Endothelial cell of umbilical vein (primary cell): ENCODE measurements at regions not wholly inside any gene's neighbourhood (a gene's known extent, or its start where the extent isn't known, plus 50 kb on each side); places are given as distances from the start of the nearest gene placed in this dataset.

Experiments used
- BruUV-seq: library from RNA; stranded (reverse); fragments of 400-500 nt; replicated peaks from 2 replicates; lab custom pipeline; 2021; lab: Mats Ljungman, UMichigan
- CTCF ChIA-PET: fragments of 300-600, 350-600 bp; sonication (Branson Sonifier 250); formaldehyde crosslinking; loops from one replicate; lab custom pipeline; 2021; ENCODE audit warnings: antibody characterized with exemption, inconsistent platforms; lab: Charles Lee
- POLR2A ChIA-PET: fragments of 300-600, 350-600 bp; sonication (Branson Sonifier 250); formaldehyde crosslinking; loops from one replicate; lab custom pipeline; 2021; ENCODE audit warnings: antibody characterized with exemption, inconsistent platforms; lab: Charles Lee
- DNase-seq: peaks from one replicate; pipeline ENCODE4 v3.0.0-alpha.2; 2011; ENCODE audit warnings: low read depth, low spot score
- FAIRE-seq: peaks from 2 replicates; lab custom pipeline; 2011; peaks lifted over from hg19 to GRCh38; lab: Jason Lieb, UNC
- H2AFZ ChIP-seq: 2 replicates; pipeline ENCODE4 v1.6.0; 2012; ENCODE audit warnings: low read depth, low read length, control low read depth, inconsistent platforms
- H3K27ac ChIP-seq: 2 replicates; pipeline ENCODE4 v1.5.1; 2011; ENCODE audit warnings: low read depth, mild to moderate bottlenecking, control low read depth, low read length, moderate library complexity; ENCODE audit not compliant: insufficient read depth
- H3K27me3 ChIP-seq, 2 experiments: 2 replicates each; pipeline versions ENCODE4 v1.6.0 to v1.6.1; 2011; ENCODE audit warnings: low read length in 2 of 2, mixed read lengths in 1 of 2; ENCODE audit not compliant: control insufficient read depth in 2 of 2, insufficient read depth in 2 of 2
- H3K36me3 ChIP-seq, 2 experiments: 2 replicates in 1 of 2; 3 replicates in 1 of 2; pipeline ENCODE4 v1.5.1; 2011; ENCODE audit warnings: low read length in 2 of 2, mild to moderate bottlenecking in 1 of 2, moderate library complexity in 1 of 2; ENCODE audit not compliant: control insufficient read depth in 2 of 2, insufficient read depth in 2 of 2; ENCODE audit errors: extremely low read depth in 1 of 2
- H3K4me1 ChIP-seq: 3 replicates; pipeline ENCODE4 v1.5.1; 2011; ENCODE audit warnings: mild to moderate bottlenecking, low read length; ENCODE audit not compliant: control insufficient read depth, insufficient read depth; ENCODE audit errors: extremely low read depth
- H3K4me2 ChIP-seq: 2 replicates; pipeline ENCODE4 v1.6.1; 2011; ENCODE audit warnings: low read length, control low read depth, mixed read lengths; ENCODE audit not compliant: insufficient read depth
- H3K4me3 ChIP-seq, 3 experiments: fragments of 200-600 bp in 1 of 3; sonication (generic), shearing (Covaris generic) in 1 of 3; replicated peaks in 1 of 3; 2 replicates each; pipeline ENCODE4 v1.5.1; 2011 to 2016; ENCODE audit warnings: control low read depth in 3 of 3, low read length in 3 of 3, mild to moderate bottlenecking in 2 of 3, inconsistent platforms in 1 of 3, low read depth in 1 of 3, moderate library complexity in 1 of 3; ENCODE audit not compliant: insufficient read depth in 1 of 3
- H3K79me2 ChIP-seq: 2 replicates; pipeline ENCODE4 v1.6.0; 2012; ENCODE audit warnings: low read length, inconsistent platforms; ENCODE audit not compliant: control insufficient read depth, insufficient read depth
- H3K9ac ChIP-seq: replicated peaks from 2 replicates; pipeline ENCODE3; 2011; ENCODE audit warnings: low read length, control low read depth; ENCODE audit not compliant: insufficient read depth; ENCODE audit errors: extremely low read depth
- H3K9me1 ChIP-seq: replicated peaks from 3 replicates; pipeline ENCODE4 v1.6.0; 2011; ENCODE audit warnings: mild to moderate bottlenecking, low read length; ENCODE audit not compliant: control insufficient read depth, insufficient read depth; ENCODE audit errors: extremely low read depth
- H3K9me3 ChIP-seq: replicated peaks from 2 replicates; pipeline ENCODE4 v1.5.1; 2012; ENCODE audit warnings: low read length, inconsistent platforms; ENCODE audit not compliant: control insufficient read depth, insufficient read depth
- H4K20me1 ChIP-seq: replicated peaks from 2 replicates; pipeline ENCODE3; 2011; ENCODE audit warnings: mild to moderate bottlenecking, low read length; ENCODE audit not compliant: control insufficient read depth, insufficient read depth; ENCODE audit errors: extremely low read depth
- CTCF ChIP-seq, 2 donors: IDR thresholded peaks; 1 replicate in 1 of 2; 2 replicates in 1 of 2; pipeline ENCODE4 v1.5.1; 2011; ENCODE audit warnings: low read length in 2 of 2, mild to moderate bottlenecking in 2 of 2, moderate library complexity in 2 of 2, control low read depth in 1 of 2, inconsistent platforms in 1 of 2, low read depth in 1 of 2; ENCODE audit not compliant: insufficient read depth in 1 of 2; ENCODE audit errors: extremely low read depth in 1 of 2
- FOS ChIP-seq: IDR thresholded peaks from 2 replicates; pipeline ENCODE4 v1.6.1; 2011; ENCODE audit warnings: mild to moderate bottlenecking, low read length, moderate library complexity, borderline replicate concordance; ENCODE audit not compliant: insufficient read depth
- GATA2 ChIP-seq: IDR thresholded peaks from 2 replicates; pipeline ENCODE4 v1.7.0; 2011; ENCODE audit warnings: low read depth, mild to moderate bottlenecking, moderate library complexity, mixed read lengths, low read length; ENCODE audit not compliant: insufficient read length, insufficient read depth
- MAX ChIP-seq: IDR thresholded peaks from 2 replicates; pipeline ENCODE4 v1.6.1; 2011; ENCODE audit not compliant: insufficient read depth, insufficient read length
- MYC ChIP-seq: IDR thresholded peaks from one replicate; pipeline ENCODE4 v1.6.1; 2011; ENCODE audit warnings: mild to moderate bottlenecking, low read depth, low read length
- POLR2A ChIP-seq: IDR thresholded peaks from 2 replicates; pipeline ENCODE4 v1.6.1; 2012; ENCODE audit warnings: low read depth, mild to moderate bottlenecking, control low read depth, low read length
- POLR2AphosphoS5 ChIP-seq: IDR thresholded peaks from 2 replicates; pipeline ENCODE4 v1.6.1; 2012; ENCODE audit warnings: low read depth, mild to moderate bottlenecking, control low read depth, low read length, moderate library complexity; ENCODE audit not compliant: insufficient read depth
- dilution Hi-C: fragments of 300-500 bp; cut with MboI; formaldehyde crosslinking; loops from one replicate; pipeline ENCODE4 v1.15.0; 2019; ENCODE audit warnings: low sequenced_read_pairs; ENCODE audit not compliant: extremely low pct_ligation_motif_present
- intact Hi-C: fragments of 100-400 bp; cut with micrococcal nuclease; formaldehyde crosslinking; loops from one replicate; pipeline ENCODE4 v1.10.0; 2022

- CTCF ChIA-PET: interaction anchor here (0.8 to 1.4 kb wide), 3 partner anchors 12 to 16 kb away, joined by 3 to 4 read pairs (median 3); no protein-coding TSS in a partner anchor
- intact Hi-C loops (no loop called here), dilution Hi-C loops (no loop called here)
- TF ChIP-seq GATA2 (no peak), POLR2A (no peak), POLR2AphosphoS5 (no peak), FOS (no peak), MYC (no peak), MAX (no peak), CTCF (IDR thresholded peaks at IDR 0.05; ENCODE audit: extremely low read depth in 1 of 2, insufficient read depth in 1 of 2, low read depth in 1 of 2, low read length in 2 of 2) (no peak)
- Histone ChIP-seq H3K27me3 (peaks cover 9 to 21% of the 10 kb centered on the region in 2 experiments), H3K9ac (no peak overlapping the region), H3K4me1 (no peaks in the 10 kb centered on the region), H3K4me3 (no peak overlapping the region), H2AFZ (no peak overlapping the region), H4K20me1 (no peaks in the 10 kb centered on the region), H3K9me1 (no peaks in the 10 kb centered on the region), H3K36me3 (no peaks in the 10 kb centered on the region), H3K4me2 (no peak overlapping the region), H3K9me3 (no peaks in the 10 kb centered on the region), H3K79me2 (no peaks in the 10 kb centered on the region), H3K27ac (no peak overlapping the region)
- DNase-seq (peak; percentile 40), FAIRE-seq (no peak)
- BruUV-seq: no TSS peak
- POLR2A ChIA-PET: no interaction called here
Observed at GRCh38 chr5:71905834-71906711, 187.0 kb downstream of the CARTPT start.
